ENCODE measurements at regions not wholly inside any gene's neighbourhood (a gene's known extent, or its start where the extent isn't known, plus 50 kb on each side); places are given as distances from the start of the nearest gene placed in this dataset.

DNA sequence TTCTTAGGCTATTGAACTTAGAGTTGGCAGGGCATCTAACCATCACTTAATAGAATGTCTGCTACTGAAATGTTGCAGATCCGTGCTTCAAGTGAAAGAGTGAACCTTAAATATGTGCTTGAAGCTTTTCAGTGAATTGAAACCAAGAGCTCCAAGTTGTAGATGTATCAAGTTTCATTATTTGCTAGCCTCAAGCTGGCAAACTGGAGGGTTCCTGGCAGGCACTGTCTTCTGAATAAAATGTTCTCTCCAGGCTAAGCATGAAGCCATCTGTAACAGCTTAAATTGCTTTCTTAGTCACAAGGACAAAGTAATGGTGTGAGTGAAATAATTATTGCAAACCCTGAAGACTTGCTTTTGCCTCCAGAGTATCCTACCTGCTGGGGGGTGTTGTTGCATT lies 415.0 kb upstream of the SPRY2 start:
- Histone ChIP-seq H3K23ac (ENCODE audit: low read depth, low read length, poor library complexity) (no peak overlapping the region), H2AFZ (ENCODE audit: low read length) (peak overlapping the region; percentile 26), H3K4me2 (ENCODE audit: insufficient read depth, low read length, poor library complexity, severe bottlenecking) (no peak overlapping the region), H3K18ac (ENCODE audit: low read length) (no peak overlapping the region), H3K27me3 (ENCODE audit: control insufficient read depth in 3 of 3, insufficient read depth in 3 of 3, low read depth in 1 of 3, low read length in 3 of 3) (no peaks in the 10 kb centered on the region), H3K9ac (ENCODE audit: low read depth, low read length, poor library complexity) (no peak overlapping the region), H3K4ac (ENCODE audit: low read length) (no peak overlapping the region), H4K8ac (ENCODE audit: low read depth, low read length) (no peak overlapping the region), H4K91ac (ENCODE audit: low read depth, low read length, poor library complexity) (no peak overlapping the region), H3K79me1 (ENCODE audit: low read depth, low read length) (no peaks in the 10 kb centered on the region), H3K9me3 (replicated peaks in 1 of 2; ENCODE audit: control insufficient read depth in 2 of 2, insufficient read depth in 1 of 2, low read depth in 1 of 2, low read length in 2 of 2) (peaks cover 0 to 2% of the 10 kb centered on the region in 2 donors), H2BK5ac (ENCODE audit: low read length) (no peak overlapping the region), H3K4me3 (ENCODE audit: low read length in 2 of 2) (no peak overlapping the region), H2BK15ac (ENCODE audit: low read length) (no peak overlapping the region), H3K14ac (ENCODE audit: low read length) (no peak overlapping the region), H3K36me3 (replicated peaks in 1 of 2; ENCODE audit: control insufficient read depth in 2 of 2, insufficient read depth in 2 of 2, low read length in 2 of 2) (no peaks in the 10 kb centered on the region), H2AK5ac (ENCODE audit: low read depth, low read length) (no peak overlapping the region), H3K4me1 (ENCODE audit: control insufficient read depth in 2 of 2, insufficient read depth in 1 of 2, low read depth in 1 of 2, low read length in 2 of 2) (peaks cover 5 to 8% of the 10 kb centered on the region in 2 donors), H3K27ac (replicated peaks; ENCODE audit: low read length) (no peak overlapping the region), H2BK120ac (ENCODE audit: low read depth, low read length) (no peak overlapping the region), H2BK12ac (ENCODE audit: low read length) (no peak overlapping the region)
- WGBS, 2 donors (ENCODE audit: extremely low coverage in 2 of 2, insufficient read length in 2 of 2, insufficient replicate concordance in 1 of 2), result no CpG with 5 or more reads among the region's 1 CpG
- no peak for DNase-seq (ENCODE audit: low spot score)

DNA sequence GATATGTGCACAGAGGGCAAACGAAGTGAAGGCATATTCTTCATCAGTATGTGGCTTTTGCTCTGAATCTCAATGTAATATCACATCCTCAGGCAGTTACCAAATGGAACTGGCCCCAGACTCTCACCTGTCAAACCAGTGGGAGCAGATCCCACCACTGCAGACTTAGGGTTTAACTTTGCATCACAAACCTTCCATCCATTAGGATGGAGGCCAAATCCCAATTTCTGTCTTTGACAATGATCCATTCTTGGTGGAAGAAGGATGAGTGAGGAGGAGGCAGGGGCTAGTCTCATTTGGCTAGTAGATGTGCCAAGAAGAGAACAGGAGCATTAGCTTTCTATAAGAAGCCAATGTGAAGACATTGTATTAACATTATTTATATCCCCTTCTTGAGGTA lies 413.5 kb upstream of the SPRY2 start:
- H3K79me1 ChIP-seq (ENCODE audit: low read depth, low read length), result no peaks in the 10 kb centered on the region
- H3K14ac ChIP-seq (ENCODE audit: low read length), result no peak overlapping the region
- no CpG with 5 or more reads among the region's 1 CpG for WGBS, 2 donors (ENCODE audit: extremely low coverage in 2 of 2, insufficient read length in 2 of 2, insufficient replicate concordance in 1 of 2)
- no peak overlapping the region for H2BK15ac ChIP-seq (ENCODE audit: low read length)
- H3K27me3 ChIP-seq (ENCODE audit: control insufficient read depth in 3 of 3, insufficient read depth in 3 of 3, low read depth in 1 of 3, low read length in 3 of 3), result no peaks in the 10 kb centered on the region
- H2BK120ac ChIP-seq (ENCODE audit: low read depth, low read length), result no peak overlapping the region
- no peak overlapping the region for H2AK5ac ChIP-seq (ENCODE audit: low read depth, low read length)
- no peak overlapping the region for H3K18ac ChIP-seq (ENCODE audit: low read length)
- no peak overlapping the region for H2AFZ ChIP-seq (ENCODE audit: low read length)
- no peak overlapping the region for H4K8ac ChIP-seq (ENCODE audit: low read depth, low read length)
- H2BK12ac ChIP-seq (ENCODE audit: low read length), result no peak overlapping the region
- H4K91ac ChIP-seq (ENCODE audit: low read depth, low read length, poor library complexity), result no peak overlapping the region
- no peak overlapping the region for H3K23ac ChIP-seq (ENCODE audit: low read depth, low read length, poor library complexity)
- no peak overlapping the region for H3K9ac ChIP-seq (ENCODE audit: low read depth, low read length, poor library complexity)
- no peak overlapping the region for H3K27ac ChIP-seq (replicated peaks; ENCODE audit: low read length)
- peaks cover 5% of the 10 kb centered on the region in 2 donors for H3K4me1 ChIP-seq (ENCODE audit: control insufficient read depth in 2 of 2, insufficient read depth in 1 of 2, low read depth in 1 of 2, low read length in 2 of 2)
- H2BK5ac ChIP-seq (ENCODE audit: low read length), result no peak overlapping the region
- DNase-seq (ENCODE audit: low spot score), result no peak
- H3K4me2 ChIP-seq (ENCODE audit: insufficient read depth, low read length, poor library complexity, severe bottlenecking), result no peak overlapping the region
- no peaks in the 10 kb centered on the region for H3K36me3 ChIP-seq (replicated peaks in 1 of 2; ENCODE audit: control insufficient read depth in 2 of 2, insufficient read depth in 2 of 2, low read length in 2 of 2)
- peaks cover 0 to 2% of the 10 kb centered on the region in 2 donors for H3K9me3 ChIP-seq (replicated peaks in 1 of 2; ENCODE audit: control insufficient read depth in 2 of 2, insufficient read depth in 1 of 2, low read depth in 1 of 2, low read length in 2 of 2)
- H3K4ac ChIP-seq (ENCODE audit: low read length), result no peak overlapping the region
- no peak overlapping the region for H3K4me3 ChIP-seq (ENCODE audit: low read length in 2 of 2)

DNA sequence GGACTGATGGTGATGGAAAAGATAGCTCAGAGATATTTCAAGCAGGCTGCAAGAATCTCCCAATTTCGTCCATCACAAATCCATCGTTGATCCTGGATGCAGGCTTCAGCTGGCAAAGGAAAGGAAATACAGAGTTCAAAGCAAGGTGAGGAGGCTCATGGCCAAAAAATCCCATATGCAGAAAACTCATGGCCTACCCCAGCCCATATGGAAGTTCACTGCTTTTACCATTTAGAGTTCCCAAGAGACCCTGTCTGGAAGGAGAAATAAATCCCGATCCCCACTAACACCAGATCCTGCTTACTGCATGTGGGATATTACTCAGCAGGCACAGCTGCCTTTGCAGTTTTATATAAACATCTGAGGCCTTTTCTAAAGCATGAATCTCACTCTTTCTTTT lies 412.9 kb upstream of the SPRY2 start:
- Histone ChIP-seq H2BK5ac (ENCODE audit: low read length) (no peak overlapping the region), H3K14ac (ENCODE audit: low read length) (no peak overlapping the region), H3K18ac (ENCODE audit: low read length) (no peak overlapping the region), H3K9me3 (replicated peaks in 1 of 2; ENCODE audit: control insufficient read depth in 2 of 2, insufficient read depth in 1 of 2, low read depth in 1 of 2, low read length in 2 of 2) (peaks cover 0 to 2% of the 10 kb centered on the region in 2 donors), H3K4me1 (ENCODE audit: control insufficient read depth in 2 of 2, insufficient read depth in 1 of 2, low read depth in 1 of 2, low read length in 2 of 2) (peaks cover 5% of the 10 kb centered on the region in 2 donors), H4K91ac (ENCODE audit: low read depth, low read length, poor library complexity) (no peak overlapping the region), H3K4ac (ENCODE audit: low read length) (no peak overlapping the region), H3K27ac (replicated peaks; ENCODE audit: low read length) (no peak overlapping the region), H4K8ac (ENCODE audit: low read depth, low read length) (no peak overlapping the region), H3K4me2 (ENCODE audit: insufficient read depth, low read length, poor library complexity, severe bottlenecking) (no peak overlapping the region), H3K4me3 (ENCODE audit: low read length in 2 of 2) (no peak overlapping the region), H3K9ac (ENCODE audit: low read depth, low read length, poor library complexity) (no peak overlapping the region), H3K36me3 (replicated peaks in 1 of 2; ENCODE audit: control insufficient read depth in 2 of 2, insufficient read depth in 2 of 2, low read length in 2 of 2) (no peaks in the 10 kb centered on the region), H2BK12ac (ENCODE audit: low read length) (no peak overlapping the region), H3K23ac (ENCODE audit: low read depth, low read length, poor library complexity) (no peak overlapping the region), H2AFZ (ENCODE audit: low read length) (no peak overlapping the region), H2BK15ac (ENCODE audit: low read length) (no peak overlapping the region), H3K27me3 (ENCODE audit: control insufficient read depth in 3 of 3, insufficient read depth in 3 of 3, low read depth in 1 of 3, low read length in 3 of 3) (no peaks in the 10 kb centered on the region), H3K79me1 (ENCODE audit: low read depth, low read length) (no peaks in the 10 kb centered on the region), H2BK120ac (ENCODE audit: low read depth, low read length) (no peak overlapping the region), H2AK5ac (ENCODE audit: low read depth, low read length) (no peak overlapping the region)
- DNase-seq (ENCODE audit: low spot score), result no peak
- WGBS, 2 donors (ENCODE audit: extremely low coverage in 2 of 2, insufficient read length in 2 of 2, insufficient replicate concordance in 1 of 2), result no CpG with 5 or more reads among the region's 3 CpGs

DNA sequence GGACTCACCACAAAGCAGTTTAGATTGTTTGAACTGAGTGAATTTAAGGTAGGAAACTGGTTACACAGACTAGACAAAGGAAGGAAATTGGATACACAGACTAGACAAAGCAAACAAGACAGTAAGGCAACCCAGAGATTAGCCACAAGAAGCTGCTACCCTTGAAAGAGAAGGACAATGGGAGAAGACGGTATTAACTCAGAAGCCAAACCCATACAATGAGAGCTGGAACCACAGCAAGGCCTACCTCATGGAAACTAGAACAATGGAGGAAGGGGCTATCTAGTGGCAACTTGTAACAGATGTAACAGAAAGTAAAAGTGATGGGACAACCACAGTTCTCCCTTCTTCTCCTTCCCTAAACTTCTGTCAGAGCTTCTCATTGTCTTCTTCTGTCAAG lies 410.9 kb upstream of the SPRY2 start:
- H2BK120ac ChIP-seq (ENCODE audit: low read depth, low read length), result no peak overlapping the region
- H4K91ac ChIP-seq (ENCODE audit: low read depth, low read length, poor library complexity), result no peak overlapping the region
- no peak overlapping the region for H3K23ac ChIP-seq (ENCODE audit: low read depth, low read length, poor library complexity)
- H3K27ac ChIP-seq (replicated peaks; ENCODE audit: low read length), result no peak overlapping the region
- no peak overlapping the region for H2AK5ac ChIP-seq (ENCODE audit: low read depth, low read length)
- H3K9me3 ChIP-seq (replicated peaks in 1 of 2; ENCODE audit: control insufficient read depth in 2 of 2, insufficient read depth in 1 of 2, low read depth in 1 of 2, low read length in 2 of 2), result peaks cover 0 to 2% of the 10 kb centered on the region in 2 donors
- H3K4ac ChIP-seq (ENCODE audit: low read length), result no peak overlapping the region
- no peak overlapping the region for H3K14ac ChIP-seq (ENCODE audit: low read length)
- no peaks in the 10 kb centered on the region for H3K79me1 ChIP-seq (ENCODE audit: low read depth, low read length)
- H2BK15ac ChIP-seq (ENCODE audit: low read length), result no peak overlapping the region
- H3K4me3 ChIP-seq (ENCODE audit: low read length in 2 of 2), result no peak overlapping the region
- no peaks in the 10 kb centered on the region for H3K36me3 ChIP-seq (replicated peaks in 1 of 2; ENCODE audit: control insufficient read depth in 2 of 2, insufficient read depth in 2 of 2, low read length in 2 of 2)
- no peak overlapping the region for H3K4me2 ChIP-seq (ENCODE audit: insufficient read depth, low read length, poor library complexity, severe bottlenecking)
- H3K9ac ChIP-seq (ENCODE audit: low read depth, low read length, poor library complexity), result no peak overlapping the region
- peaks cover 5 to 11% of the 10 kb centered on the region in 2 donors for H3K4me1 ChIP-seq (ENCODE audit: control insufficient read depth in 2 of 2, insufficient read depth in 1 of 2, low read depth in 1 of 2, low read length in 2 of 2)
- H3K18ac ChIP-seq (ENCODE audit: low read length), result no peak overlapping the region
- H2AFZ ChIP-seq (ENCODE audit: low read length), result peak overlapping the region; percentile 70
- H3K27me3 ChIP-seq (ENCODE audit: control insufficient read depth in 3 of 3, insufficient read depth in 3 of 3, low read depth in 1 of 3, low read length in 3 of 3), result no peaks in the 10 kb centered on the region
- no peak overlapping the region for H2BK12ac ChIP-seq (ENCODE audit: low read length)
- H4K8ac ChIP-seq (ENCODE audit: low read depth, low read length), result no peak overlapping the region
- DNase-seq (ENCODE audit: low spot score), result no peak
- no CpG with 5 or more reads among the region's 1 CpG for WGBS, 2 donors (ENCODE audit: extremely low coverage in 2 of 2, insufficient read length in 2 of 2, insufficient replicate concordance in 1 of 2)
- H2BK5ac ChIP-seq (ENCODE audit: low read length), result no peak overlapping the region

All from neuronal stem cell (in vitro differentiated cells).